Uterus (tissue), 3 donors: ENCODE measurements at regions not wholly inside any gene's neighbourhood (a gene's known extent, or its start where the extent isn't known, plus 50 kb on each side); places are given as distances from the start of the nearest gene placed in this dataset.

ENCODE experiments used
- DNase-seq, 2 donors: peaks; one replicate each; pipeline ENCODE4 v3.0.0-alpha.2; 2019 to 2020
- H3K27ac ChIP-seq, 2 donors: fragments of 200-600 bp; sonication (generic); 1 replicate in 1 of 2; 2 replicates in 1 of 2; pipeline ENCODE4 v1.5.1; 2016 to 2018
- H3K27me3 ChIP-seq, 2 donors: fragments of 200-600 bp; sonication (generic); one replicate each; pipeline ENCODE4 v1.5.1; 2018 to 2019; ENCODE audit warnings: control low read depth in 1 of 2
- H3K36me3 ChIP-seq, 2 donors: fragments of 200-600 bp; sonication (generic); one replicate each; pipeline ENCODE4 v1.5.1; 2019; ENCODE audit warnings: control low read depth in 1 of 2
- H3K4me1 ChIP-seq, 2 donors: fragments of 200-600 bp; sonication (generic); one replicate each; pipeline ENCODE4 v1.5.1; 2018 to 2019; ENCODE audit warnings: control low read depth in 1 of 2
- H3K4me3 ChIP-seq, 2 donors: fragments of 200-600 bp; sonication (generic); 1 replicate in 1 of 2; 2 replicates in 1 of 2; pipeline ENCODE4 v1.5.1; 2018 to 2019; ENCODE audit warnings: mild to moderate bottlenecking in 1 of 2
- H3K9me3 ChIP-seq, 2 donors: fragments of 200-600 bp; sonication (generic); one replicate each; pipeline ENCODE4 v1.5.1; 2019; ENCODE audit warnings: control low read depth in 1 of 2
- POLR2A ChIP-seq, 2 donors: fragments of 450-650 bp; IDR thresholded peaks; one replicate each; pipeline ENCODE4 v1.6.1; 2016; ENCODE audit warnings: antibody characterized with exemption in 2 of 2, mild to moderate bottlenecking in 1 of 2, moderate library complexity in 1 of 2
- intact Hi-C: fragments of 100-400 bp; cut with DNase I; formaldehyde crosslinking; loops from one replicate; pipeline ENCODE4 v1.15.1; 2023; ENCODE audit warnings: low total_unique reads
- TF ChIP-seq, protein P1 (sequence below), 4 experiments: fragments of 200-600 bp in 2 of 4; fragments of 450-650 bp in 2 of 4; sonication (generic) in 2 of 4; IDR thresholded peaks; one replicate each; pipeline ENCODE4 v1.5.1; 2016 to 2019; ENCODE audit warnings: antibody characterized with exemption in 4 of 4, mild to moderate bottlenecking in 2 of 4, moderate library complexity in 1 of 4
- donor health status: DM: yes; HTN: yes; CAD: no.

DNA sequence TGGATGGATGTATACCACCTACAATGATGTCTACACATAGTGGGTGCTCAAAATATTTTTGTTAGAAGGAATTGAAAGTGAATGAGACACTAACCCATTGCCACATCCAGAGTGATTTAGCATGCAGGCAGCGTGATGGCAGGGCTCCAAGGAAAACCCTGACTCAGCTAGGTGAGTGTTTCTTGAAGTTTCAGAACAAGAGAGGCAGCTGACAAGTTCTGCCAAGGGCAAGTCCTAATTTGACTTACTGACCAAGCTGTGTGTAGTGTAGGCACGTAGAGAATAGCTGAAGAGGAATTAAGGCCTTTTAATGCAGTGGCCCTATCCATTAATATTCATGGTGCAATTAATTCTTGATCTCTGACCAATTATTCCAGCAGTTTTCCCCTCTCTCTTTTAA is 107.8 kb upstream of the ATP10B start:
- no peaks in the 10 kb centered on the region for H3K27me3 ChIP-seq
- no peak overlapping the region for H3K4me3 ChIP-seq
- no peaks in the 10 kb centered on the region for H3K36me3 ChIP-seq
- no peaks in the 10 kb centered on the region for H3K4me1 ChIP-seq
- intact Hi-C loops = no loop called here
- no peak for TF ChIP-seq POLR2A (IDR thresholded peaks at IDR 0.05)
- TF ChIP-seq, protein P1, sequence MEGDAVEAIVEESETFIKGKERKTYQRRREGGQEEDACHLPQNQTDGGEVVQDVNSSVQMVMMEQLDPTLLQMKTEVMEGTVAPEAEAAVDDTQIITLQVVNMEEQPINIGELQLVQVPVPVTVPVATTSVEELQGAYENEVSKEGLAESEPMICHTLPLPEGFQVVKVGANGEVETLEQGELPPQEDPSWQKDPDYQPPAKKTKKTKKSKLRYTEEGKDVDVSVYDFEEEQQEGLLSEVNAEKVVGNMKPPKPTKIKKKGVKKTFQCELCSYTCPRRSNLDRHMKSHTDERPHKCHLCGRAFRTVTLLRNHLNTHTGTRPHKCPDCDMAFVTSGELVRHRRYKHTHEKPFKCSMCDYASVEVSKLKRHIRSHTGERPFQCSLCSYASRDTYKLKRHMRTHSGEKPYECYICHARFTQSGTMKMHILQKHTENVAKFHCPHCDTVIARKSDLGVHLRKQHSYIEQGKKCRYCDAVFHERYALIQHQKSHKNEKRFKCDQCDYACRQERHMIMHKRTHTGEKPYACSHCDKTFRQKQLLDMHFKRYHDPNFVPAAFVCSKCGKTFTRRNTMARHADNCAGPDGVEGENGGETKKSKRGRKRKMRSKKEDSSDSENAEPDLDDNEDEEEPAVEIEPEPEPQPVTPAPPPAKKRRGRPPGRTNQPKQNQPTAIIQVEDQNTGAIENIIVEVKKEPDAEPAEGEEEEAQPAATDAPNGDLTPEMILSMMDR (IDR thresholded peaks at IDR 0.05) = no peak
- H3K9me3 ChIP-seq = no peaks in the 10 kb centered on the region
- no peak for DNase-seq
- no peak overlapping the region for H3K27ac ChIP-seq

DNA sequence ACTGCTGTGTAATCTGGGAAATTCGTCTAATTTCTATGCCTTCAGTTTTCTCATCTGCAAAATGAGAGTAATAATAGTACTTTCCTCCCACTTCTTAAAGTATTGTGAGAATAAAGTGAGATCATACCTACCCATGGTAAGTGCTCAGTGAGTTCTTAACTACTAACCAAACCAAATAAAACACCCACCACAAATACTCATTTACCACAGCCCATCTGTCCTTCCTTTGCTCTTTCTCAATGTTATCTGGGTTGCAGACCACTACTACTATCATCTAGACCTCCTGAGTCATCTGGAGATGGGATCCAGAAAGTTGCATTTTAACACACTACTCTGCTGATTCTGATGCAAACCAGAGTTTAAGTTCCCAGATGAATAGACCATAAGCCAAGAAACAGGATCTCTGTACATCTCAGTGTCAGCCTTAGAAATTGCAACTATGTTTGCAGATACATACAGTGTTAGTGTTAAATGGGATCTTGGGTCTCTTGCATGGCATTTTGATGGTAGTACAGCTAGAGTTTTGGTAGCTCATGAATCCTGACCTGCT is 105.4 kb upstream of the ATP10B start:
- H3K36me3 ChIP-seq = no peaks in the 10 kb centered on the region
- no peaks in the 10 kb centered on the region for H3K4me1 ChIP-seq
- H3K9me3 ChIP-seq = no peaks in the 10 kb centered on the region
- H3K27me3 ChIP-seq = no peaks in the 10 kb centered on the region
- H3K27ac ChIP-seq = no peak overlapping the region
- DNase-seq = no peak
- TF ChIP-seq POLR2A (IDR thresholded peaks at IDR 0.05) = no peak
- TF ChIP-seq, protein P1 (IDR thresholded peaks at IDR 0.05) = no peak
- H3K4me3 ChIP-seq = no peak overlapping the region
- intact Hi-C loops = no loop called here

DNA sequence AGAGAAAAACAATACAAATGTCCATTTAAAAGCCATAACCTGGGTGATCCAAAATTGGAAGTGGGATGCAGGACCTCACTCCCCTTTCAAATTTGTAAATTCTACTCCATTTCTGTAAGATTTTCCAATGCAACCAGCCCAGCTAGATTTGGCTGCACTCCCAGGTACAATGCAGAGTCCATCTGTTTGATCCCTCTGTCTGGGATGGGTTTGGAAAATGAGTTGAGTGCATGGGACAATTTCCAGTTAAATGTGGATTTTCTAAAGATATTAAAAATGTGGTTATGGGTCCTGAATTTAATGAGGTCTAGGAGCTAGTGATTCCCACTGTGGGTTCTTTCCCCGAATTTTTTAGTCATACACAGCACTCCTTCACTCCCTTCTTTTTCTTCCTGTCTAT is 104.0 kb upstream of the ATP10B start:
- H3K27ac ChIP-seq = no peak overlapping the region
- no peaks in the 10 kb centered on the region for H3K27me3 ChIP-seq
- intact Hi-C loops = no loop called here
- no peaks in the 10 kb centered on the region for H3K4me1 ChIP-seq
- H3K4me3 ChIP-seq = no peak overlapping the region
- no peaks in the 10 kb centered on the region for H3K9me3 ChIP-seq
- no peak for DNase-seq
- TF ChIP-seq, protein P1 (IDR thresholded peaks at IDR 0.05) = no peak
- no peak for TF ChIP-seq POLR2A (IDR thresholded peaks at IDR 0.05)
- no peaks in the 10 kb centered on the region for H3K36me3 ChIP-seq

DNA sequence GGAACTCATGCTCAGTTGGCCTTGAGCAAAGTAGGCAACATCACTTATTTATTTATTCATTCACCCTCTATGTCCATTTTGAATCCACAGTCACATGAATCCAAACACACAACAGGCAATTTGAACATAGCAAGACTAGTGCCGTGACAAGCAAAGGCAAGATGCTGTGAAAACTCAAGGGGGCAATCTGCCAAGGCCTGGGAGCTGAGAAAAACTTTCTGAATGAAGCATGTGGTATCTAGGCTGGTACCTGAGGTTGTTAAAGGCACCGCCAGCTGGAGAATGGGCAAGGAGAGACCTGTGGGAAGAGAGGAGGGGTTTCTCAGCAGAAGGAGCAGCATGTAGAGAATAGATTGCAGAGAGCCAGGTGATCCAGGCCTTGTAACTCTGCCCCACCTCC is 98.3 kb upstream of the ATP10B start:
- Histone ChIP-seq H3K9me3 (no peaks in the 10 kb centered on the region), H3K36me3 (no peaks in the 10 kb centered on the region), H3K4me1 (no peaks in the 10 kb centered on the region), H3K27me3 (no peaks in the 10 kb centered on the region), H3K27ac (no peak overlapping the region), H3K4me3 (no peak overlapping the region)
- no peak for DNase-seq
- TF ChIP-seq, protein P1 (IDR thresholded peaks at IDR 0.05) = no peak
- no peak for TF ChIP-seq POLR2A (IDR thresholded peaks at IDR 0.05)
- intact Hi-C loops = no loop called here

DNA sequence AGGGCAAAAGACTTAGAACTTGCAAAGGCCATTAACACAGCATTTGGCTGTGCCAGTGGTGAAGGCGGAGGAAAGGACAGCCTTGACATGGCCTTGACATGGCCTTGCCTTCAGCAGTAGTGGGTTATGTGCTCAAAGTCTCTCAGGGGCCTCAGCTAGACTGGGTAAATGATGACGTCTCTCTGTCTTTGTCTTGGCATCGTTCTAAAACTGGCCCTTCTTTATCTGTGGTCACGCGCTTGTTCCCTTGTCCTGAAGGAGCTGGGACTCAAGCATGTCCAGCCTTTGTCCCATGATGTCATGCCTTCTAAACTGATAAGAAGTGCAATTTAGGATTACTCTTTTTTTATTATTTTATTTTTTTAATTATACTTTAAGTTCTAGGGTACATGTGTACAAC is 88.7 kb upstream of the ATP10B start:
- no peaks in the 10 kb centered on the region for H3K36me3 ChIP-seq
- intact Hi-C loops = no loop called here
- H3K4me3 ChIP-seq = no peak overlapping the region
- H3K27ac ChIP-seq = no peak overlapping the region
- no peaks in the 10 kb centered on the region for H3K27me3 ChIP-seq
- TF ChIP-seq, protein P1 (IDR thresholded peaks at IDR 0.05) = no peak
- no peak for TF ChIP-seq POLR2A (IDR thresholded peaks at IDR 0.05)
- H3K9me3 ChIP-seq = no peaks in the 10 kb centered on the region
- H3K4me1 ChIP-seq = no peaks in the 10 kb centered on the region
- no peak for DNase-seq
